ENCODE measurements at regions not wholly inside any gene's neighbourhood (a gene's known extent, or its start where the extent isn't known, plus 50 kb on each side); places are given as distances from the start of the nearest gene placed in this dataset.

DNA sequence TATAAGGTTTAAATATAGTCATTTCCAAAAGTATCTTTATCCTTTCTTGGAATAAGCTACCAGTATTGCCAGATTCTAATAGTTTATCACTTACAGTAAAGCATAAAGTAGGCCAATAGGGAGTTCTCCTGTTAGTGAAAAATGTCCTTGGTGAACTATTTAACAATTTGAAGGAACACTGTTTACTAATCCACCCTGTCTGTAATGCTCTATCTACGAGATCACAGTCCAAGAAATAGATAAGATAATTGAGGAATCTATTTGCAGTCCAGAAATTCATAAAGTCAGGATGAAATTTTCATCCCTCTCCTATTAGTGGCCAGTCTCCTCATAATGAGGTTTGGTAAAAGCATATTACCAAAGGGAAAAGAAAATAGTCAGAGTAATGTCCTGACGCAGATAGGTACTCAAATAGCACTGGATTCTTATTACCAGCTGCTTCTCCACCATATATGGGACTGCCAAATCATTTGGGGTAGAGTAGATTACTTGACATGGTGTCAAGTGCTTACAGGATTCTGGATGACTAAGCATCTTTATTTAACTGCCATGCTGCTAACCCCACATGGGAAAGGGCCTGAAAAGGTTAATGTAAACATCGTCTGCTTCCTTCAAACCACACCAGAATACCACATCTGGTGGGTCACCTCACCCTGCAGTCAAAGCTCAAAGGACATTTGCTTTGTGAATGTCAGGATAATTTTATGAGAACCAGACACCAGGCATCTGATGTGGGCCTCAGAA is 808.1 kb downstream of the EFNA5 start:
- Histone ChIP-seq H3K4ac (ENCODE audit: low read depth, low read length) (no peak overlapping the region), H3K4me1 (ENCODE audit: control insufficient read depth, insufficient read depth, low read length) (no peaks in the 10 kb centered on the region), H2AFZ (replicated peaks; ENCODE audit: low read length, poor library complexity) (no peak overlapping the region), H4K20me1 (ENCODE audit: insufficient read depth, low read length) (no peaks in the 10 kb centered on the region), H3K27ac (ENCODE audit: insufficient read depth, low read length) (no peak overlapping the region), H2BK5ac (ENCODE audit: low read depth, low read length, poor library complexity, severe bottlenecking) (no peak overlapping the region), H2BK15ac (ENCODE audit: low read depth, low read length) (no peak overlapping the region), H3K9me1 (ENCODE audit: insufficient read depth, low read length) (no peaks in the 10 kb centered on the region; the same call in 1 of the 2 replicates), H3K79me1 (ENCODE audit: low read depth in 1 of 2, low read length in 2 of 2) (no peaks in the 10 kb centered on the region), H2AK9ac (replicated peaks; ENCODE audit: low read depth, low read length, poor library complexity) (no peak overlapping the region), H3K36me3 (ENCODE audit: control insufficient read depth, insufficient read depth, low read length) (no peaks in the 10 kb centered on the region), H4K91ac (ENCODE audit: insufficient read depth, low read depth, low read length) (no peak overlapping the region), H2BK20ac (ENCODE audit: low read depth, low read length) (no peak overlapping the region), H2BK120ac (ENCODE audit: low read depth, low read length) (no peak overlapping the region), H3K9me3 (ENCODE audit: control insufficient read depth, insufficient read depth, low read length) (no peaks in the 10 kb centered on the region), H3K4me3 (ENCODE audit: insufficient read depth, low read depth, low read length) (no peak overlapping the region), H3K23ac (ENCODE audit: low read depth, low read length) (no peak overlapping the region), H3K27me3 (ENCODE audit: control insufficient read depth, insufficient read depth, low read length) (no peaks in the 10 kb centered on the region), H3K9ac (ENCODE audit: low read depth, low read length) (no peak overlapping the region), H2AK5ac (ENCODE audit: low read depth, low read length) (no peak overlapping the region), H3K56ac (ENCODE audit: extremely low read depth, insufficient read depth, low read length) (no peak overlapping the region), H3K4me2 (ENCODE audit: low read depth, low read length) (no peak overlapping the region), H4K8ac (ENCODE audit: low read depth in 2 of 2, low read length in 2 of 2) (no peak overlapping the region), H3K18ac (ENCODE audit: low read depth, low read length) (no peak overlapping the region), H4K5ac (ENCODE audit: low read depth, low read length) (no peak overlapping the region), H3K14ac (replicated peaks; ENCODE audit: low read depth, low read length) (no peak overlapping the region)
- ATAC-seq (ENCODE audit: low read depth) (peak; percentile 76), DNase-seq (peak; percentile 50)
- POLR2A ChIA-PET (ENCODE audit: unreplicated experiment), result no interaction called here
- CTCF ChIA-PET, result no interaction called here
- BruUV-seq (replicated peaks), result no TSS peak
- WGBS, 2 experiments (ENCODE audit: extremely low coverage in 2 of 2, insufficient read length in 1 of 2), result no CpG with 5 or more reads among the region's 3 CpGs
- intact Hi-C loops (cut with micrococcal nuclease), result no loop called here
- TF ChIP-seq FOS (IDR thresholded peaks at IDR 0.05; ENCODE audit: low read depth, low read length), result no peak
- no peak for TF ChIP-seq RAD21 (IDR thresholded peaks at IDR 0.05; ENCODE audit: low read length)
- TF ChIP-seq BHLHE40 (IDR thresholded peaks at IDR 0.05; ENCODE audit: low read depth, low read length), result no peak
- TF ChIP-seq, protein P1, sequence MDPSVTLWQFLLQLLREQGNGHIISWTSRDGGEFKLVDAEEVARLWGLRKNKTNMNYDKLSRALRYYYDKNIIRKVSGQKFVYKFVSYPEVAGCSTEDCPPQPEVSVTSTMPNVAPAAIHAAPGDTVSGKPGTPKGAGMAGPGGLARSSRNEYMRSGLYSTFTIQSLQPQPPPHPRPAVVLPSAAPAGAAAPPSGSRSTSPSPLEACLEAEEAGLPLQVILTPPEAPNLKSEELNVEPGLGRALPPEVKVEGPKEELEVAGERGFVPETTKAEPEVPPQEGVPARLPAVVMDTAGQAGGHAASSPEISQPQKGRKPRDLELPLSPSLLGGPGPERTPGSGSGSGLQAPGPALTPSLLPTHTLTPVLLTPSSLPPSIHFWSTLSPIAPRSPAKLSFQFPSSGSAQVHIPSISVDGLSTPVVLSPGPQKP (IDR thresholded peaks at IDR 0.05; ENCODE audit: borderline replicate concordance, low read depth, low read length), result no peak
- TF ChIP-seq NFE2L2 (IDR thresholded peaks at IDR 0.05; ENCODE audit: low read depth, low read length), result no peak; the same call in 1 of the 2 replicates
- no peak for TF ChIP-seq RFX5 (IDR thresholded peaks at IDR 0.05; ENCODE audit: low read depth, low read length)
- TF ChIP-seq, protein P2, sequence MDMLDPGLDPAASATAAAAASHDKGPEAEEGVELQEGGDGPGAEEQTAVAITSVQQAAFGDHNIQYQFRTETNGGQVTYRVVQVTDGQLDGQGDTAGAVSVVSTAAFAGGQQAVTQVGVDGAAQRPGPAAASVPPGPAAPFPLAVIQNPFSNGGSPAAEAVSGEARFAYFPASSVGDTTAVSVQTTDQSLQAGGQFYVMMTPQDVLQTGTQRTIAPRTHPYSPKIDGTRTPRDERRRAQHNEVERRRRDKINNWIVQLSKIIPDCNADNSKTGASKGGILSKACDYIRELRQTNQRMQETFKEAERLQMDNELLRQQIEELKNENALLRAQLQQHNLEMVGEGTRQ (IDR thresholded peaks at IDR 0.05; ENCODE audit: low read depth, low read length), result no peak
- TF ChIP-seq CHD1 (IDR thresholded peaks at IDR 0.05; ENCODE audit: low read depth, low read length), result no peak
- TF ChIP-seq MXI1 (IDR thresholded peaks at IDR 0.05; ENCODE audit: borderline replicate concordance, low read depth, low read length), result no peak
- TF ChIP-seq RCOR1 (IDR thresholded peaks at IDR 0.05; ENCODE audit: insufficient replicate concordance, low read length), result no peak
- TF ChIP-seq MAFK (IDR thresholded peaks at IDR 0.05; ENCODE audit: low read depth, low read length), result no peak
- in situ Hi-C loops (cut with MboI; ENCODE audit: low sequenced_read_pairs), result no loop called here
- dilution Hi-C loops (cut with HindIII; ENCODE audit: low sequenced_read_pairs, unreplicated experiment), result no loop called here

Data from IMR-90 (cell line).